ENCODE measurements at regions not wholly inside any gene's neighbourhood (a gene's known extent, or its start where the extent isn't known, plus 50 kb on each side); places are given as distances from the start of the nearest gene placed in this dataset.

GRCh38 chr3:176430244-176431037 is 766.8 kb downstream of the TBL1XR1 start:
- no peaks in the 10 kb centered on the region for H3K79me2 ChIP-seq (ENCODE audit: control insufficient read depth, insufficient read depth, low read length)
- H3K9me3 ChIP-seq (replicated peaks; ENCODE audit: control insufficient read depth, insufficient read depth, low read depth, low read length) = no peaks in the 10 kb centered on the region; the same call in 1 of the 2 replicates
- peak; percentile 11 for FAIRE-seq
- WGBS (ENCODE audit: insufficient coverage, low coverage, missing lambda C conversion rate) = 0% methylated on average over 2 of the region's 2 CpGs
- ChIA-PET POLR2A (no interaction called here), CTCF (ENCODE audit: low intra/inter-chr PET ratio) (no interaction called here)
- in situ Hi-C loops (cut with MboI) (no loop called here), intact Hi-C loops (cut with micrococcal nuclease) (no loop called here)
- H3K4me2 ChIP-seq (ENCODE audit: insufficient read depth, low read length) = no peak overlapping the region
- no peaks in the 10 kb centered on the region for H4K20me1 ChIP-seq (replicated peaks; ENCODE audit: control insufficient read depth, insufficient read depth, low read length)
- BruUV-seq (replicated peaks) = no TSS peak
- no peak overlapping the region for H3K4me3 ChIP-seq
- H3K4me1 ChIP-seq (replicated peaks in 1 of 2; ENCODE audit: control insufficient read depth in 2 of 2, insufficient read depth in 2 of 2, low read length in 2 of 2) = no peaks in the 10 kb centered on the region
- H3K27me3 ChIP-seq (ENCODE audit: control insufficient read depth in 2 of 2, insufficient read depth in 2 of 2, low read length in 2 of 2) = no peaks in the 10 kb centered on the region
- TF ChIP-seq RAD21 (CRISPR knock-in tag; conservative IDR thresholded peaks at IDR 0.05 in 1 of 2, IDR thresholded peaks at IDR 0.05 in 1 of 2) (peak; percentile 63 to 81), NUFIP1 (IDR thresholded peaks at IDR 0.05; ENCODE audit: partially characterized antibody) (no peak), SMC3 (conservative IDR thresholded peaks at IDR 0.05; ENCODE audit: insufficient read depth, low read depth, low read length) (0 out of 2 replicates have a peak, but pooled peaks have one; percentile 27), CTCF (IDR thresholded peaks at IDR 0.05 in 2 of 3, conservative IDR thresholded peaks at IDR 0.05 in 1 of 3; ENCODE audit: insufficient read depth in 2 of 3, low read depth in 1 of 3, low read length in 3 of 3) (peak in 2 of 3 experiments; percentile 37 to 48; a peak in 3 of 6 replicates), DEAF1 (CRISPR knock-in tag; IDR thresholded peaks at IDR 0.05) (peak; percentile 49; the same call in 1 of the 2 replicates)
- H3K27ac ChIP-seq (ENCODE audit: extremely low read depth, low read depth, low read length) = no peak overlapping the region
- no peak overlapping the region for H3K9ac ChIP-seq (ENCODE audit: insufficient read depth in 1 of 2, low read depth in 2 of 2, low read length in 2 of 2)
- H3K9me1 ChIP-seq (ENCODE audit: control insufficient read depth, insufficient read depth, low read length) = no peaks in the 10 kb centered on the region
- H3K36me3 ChIP-seq (ENCODE audit: control insufficient read depth, insufficient read depth, low read length) = no peaks in the 10 kb centered on the region
- peak; percentile 6 to 13 (median 9) for DNase-seq (ENCODE audit: extremely low read depth in 1 of 4, low spot score in 3 of 4)
- H2AFZ ChIP-seq (ENCODE audit: low read depth, low read length) = no peak overlapping the region
- no peak for ATAC-seq

Measured in K562 (cell line).